GM12878 (cell line): ENCODE measurements at regions not wholly inside any gene's neighbourhood (a gene's known extent, or its start where the extent isn't known, plus 50 kb on each side); places are given as distances from the start of the nearest gene placed in this dataset.

ENCODE experiments used
- ATAC-seq: fragments of 200-7000 bp; cut with Tn5 transposase; 3 replicates; pipeline ENCODE4 v1.9.1; 2020; ENCODE audit warnings: mild to moderate bottlenecking, moderate library complexity
- BruUV-seq: library from RNA; stranded (reverse); fragments of 400-500 nt; replicated peaks from 2 replicates; lab custom pipeline; 2021; lab: Mats Ljungman, UMichigan
- CTCF ChIA-PET: fragments of 300-600 bp; sonication (Branson Sonifier 250); formaldehyde crosslinking; extraction: SDS; loops from one replicate; lab custom pipeline; 2021; ENCODE audit warnings: inconsistent platforms; lab: Yijun Ruan, JAX
- POLR2A ChIA-PET: fragments of 350-600 bp; formaldehyde crosslinking; extraction: SDS; loops from one replicate; lab custom pipeline; 2021; ENCODE audit warnings: inconsistent platforms; lab: Charles Lee
- RAD21 ChIA-PET: fragments of 300-600 bp; sonication (Branson Sonifier 250); formaldehyde crosslinking; loops from one replicate; lab custom pipeline; 2023; ENCODE audit warnings: antibody characterized with exemption; ENCODE audit not compliant: unreplicated experiment; lab: Charles Lee
- SMC1A ChIA-PET: fragments of 300-600 bp; sonication (Branson Sonifier 250); formaldehyde crosslinking; loops from one replicate; lab custom pipeline; 2023; ENCODE audit not compliant: unreplicated experiment, uncharacterized antibody; lab: Charles Lee
- DNase-seq: peaks from one replicate; pipeline ENCODE4 v3.0.0-alpha.2; 2011; ENCODE audit warnings: low read depth, low spot score
- FAIRE-seq: peaks from 3 replicates; lab custom pipeline; 2011; peaks lifted over from hg19 to GRCh38; lab: Jason Lieb, UNC
- H2AFZ ChIP-seq: 2 replicates; pipeline ENCODE4 v1.6.0; 2011; ENCODE audit warnings: low read depth, low read length, control low read depth; ENCODE audit not compliant: control insufficient read depth
- H3K27ac ChIP-seq: 2 replicates; pipeline ENCODE4 v1.5.1; 2011; ENCODE audit warnings: control low read depth; ENCODE audit not compliant: control insufficient read depth, insufficient read depth
- H3K27me3 ChIP-seq, 2 experiments: replicated peaks in 1 of 2; 2 replicates each; pipeline versions ENCODE4 v1.6.0 to v1.6.1; 2011; ENCODE audit warnings: low read length in 1 of 2; ENCODE audit not compliant: control insufficient read depth in 2 of 2, insufficient read depth in 2 of 2
- H3K36me3 ChIP-seq, 2 experiments: 2 replicates each; pipeline ENCODE4 v1.5.1; 2011; ENCODE audit warnings: low read length in 1 of 2; ENCODE audit not compliant: control insufficient read depth in 2 of 2, insufficient read depth in 2 of 2
- H3K4me1 ChIP-seq: 2 replicates; pipeline ENCODE4 v1.6.1; 2011; ENCODE audit warnings: mild to moderate bottlenecking, low read length, moderate library complexity, mixed read lengths; ENCODE audit not compliant: control insufficient read depth, insufficient read depth
- H3K4me2 ChIP-seq: 2 replicates; pipeline ENCODE4 v1.6.0; 2011; ENCODE audit warnings: control low read depth; ENCODE audit not compliant: control insufficient read depth, insufficient read depth
- H3K4me3 ChIP-seq: fragments of 200-600 bp; sonication (generic); 2 replicates; pipeline ENCODE4 v1.5.1; 2016
- H3K79me2 ChIP-seq: 2 replicates; pipeline ENCODE4 v1.6.0; 2011; ENCODE audit warnings: low read length; ENCODE audit not compliant: control insufficient read depth, insufficient read depth
- H3K9ac ChIP-seq: 2 replicates; pipeline ENCODE4 v1.8.0; 2011; ENCODE audit warnings: low read length, control low read depth, mixed read lengths; ENCODE audit not compliant: control insufficient read depth, insufficient read depth
- H3K9me3 ChIP-seq: replicated peaks from 3 replicates; pipeline ENCODE4 v1.5.1; 2011; ENCODE audit warnings: mild to moderate bottlenecking, low read length; ENCODE audit not compliant: control insufficient read depth, insufficient read depth
- H4K20me1 ChIP-seq: 2 replicates; pipeline ENCODE4 v1.6.0; 2011; ENCODE audit not compliant: control insufficient read depth, insufficient read depth
- BCL11A ChIP-seq: IDR thresholded peaks from 2 replicates; pipeline ENCODE4 v1.6.1; 2011; ENCODE audit warnings: low read depth, low read length
- BRCA1 ChIP-seq: IDR thresholded peaks from 2 replicates; pipeline ENCODE4 v1.6.1; 2011; ENCODE audit warnings: low read depth, low read length, improper control_type of control experiment
- CBX5 ChIP-seq: sonication (generic); IDR thresholded peaks from 2 replicates; pipeline ENCODE4 v1.6.1; 2016; ENCODE audit warnings: low read depth, moderate library complexity, mild to moderate bottlenecking, inconsistent platforms
- HDAC2 ChIP-seq: fragments of 200-600 bp; sonication (generic); IDR thresholded peaks from 2 replicates; pipeline ENCODE4 v1.6.1; 2017
- IKZF2 ChIP-seq, 2 experiments: fragments of 450-650 bp; IDR thresholded peaks; 2 replicates each; pipeline ENCODE4 v1.6.1; 2017; ENCODE audit warnings: mild to moderate bottlenecking in 2 of 2, moderate library complexity in 2 of 2
- MXI1 ChIP-seq: fragments of 150-350 bp; IDR thresholded peaks from 2 replicates; pipeline ENCODE4 v1.6.1; 2011; ENCODE audit warnings: low read depth, mild to moderate bottlenecking, inconsistent platforms, low read length, improper control_type of control experiment
- MYB ChIP-seq: fragments of 150-350 bp; IDR thresholded peaks from 2 replicates; pipeline ENCODE4 v1.6.1; 2014; ENCODE audit warnings: mild to moderate bottlenecking, low read depth, low read length, borderline replicate concordance
- NFXL1 ChIP-seq: fragments of 450-650 bp; IDR thresholded peaks from 2 replicates; pipeline ENCODE4 v1.6.1; 2017; ENCODE audit warnings: antibody characterized with exemption, mild to moderate bottlenecking, borderline replicate concordance
- POLR2A ChIP-seq: IDR thresholded peaks from 2 replicates; pipeline ENCODE4 v1.6.1; 2011; ENCODE audit warnings: low read depth, mild to moderate bottlenecking, low read length
- STAT3 ChIP-seq: IDR thresholded peaks from 2 replicates; pipeline ENCODE4 v1.6.1; 2011; ENCODE audit warnings: low read depth, low read length, improper control_type of control experiment
- WRNIP1 ChIP-seq: IDR thresholded peaks from 2 replicates; pipeline ENCODE4 v1.6.1; 2011; ENCODE audit warnings: low read depth, low read length, improper control_type of control experiment, borderline replicate concordance
- ZNF274 ChIP-seq: IDR thresholded peaks from one replicate; pipeline ENCODE4 v1.8.0; 2011; ENCODE audit not compliant: insufficient read length, insufficient read depth
- WGBS: methylation state at CpG from one replicate; pipeline ENCODE4 v1.1.6; 2016; ENCODE audit warnings: low lambda C conversion rate; ENCODE audit not compliant: insufficient replicate concordance, insufficient coverage; ENCODE audit errors: missing lambda C conversion rate; 5-methylcytosine and 5-hydroxymethylcytosine counted together
- in situ Hi-C: fragments of 300-500 bp; cut with MboI; formaldehyde crosslinking; loops from 9 replicates; pipeline ENCODE4 v1.14.3; 2018; ENCODE audit warnings: mixed read lengths
- intact Hi-C: fragments of 100-400 bp; cut with micrococcal nuclease; formaldehyde crosslinking; loops from one replicate; pipeline ENCODE4 v1.14.2; 2022; ENCODE audit not compliant: unreplicated experiment
- TF ChIP-seq, protein P1 (sequence below): fragments of 150-350 bp; IDR thresholded peaks from 2 replicates; pipeline ENCODE4 v1.6.1; 2014; ENCODE audit warnings: mild to moderate bottlenecking, low read depth, low read length
- TF ChIP-seq, protein P2 (sequence below): fragments of 450-650 bp; IDR thresholded peaks from 2 replicates; pipeline ENCODE4 v1.6.1; 2017; ENCODE audit warnings: mild to moderate bottlenecking, moderate library complexity
- TF ChIP-seq, protein P3 (sequence below): IDR thresholded peaks from 2 replicates; pipeline ENCODE4 v1.6.1; 2011; ENCODE audit warnings: low read depth, mild to moderate bottlenecking, low read length, moderate library complexity, borderline replicate concordance; ENCODE audit errors: extremely low read depth
- TF ChIP-seq, protein P4 (sequence below): IDR thresholded peaks from 2 replicates; pipeline ENCODE4 v1.6.1; 2012; ENCODE audit warnings: low read depth, low read length, improper control_type of control experiment

DNA sequence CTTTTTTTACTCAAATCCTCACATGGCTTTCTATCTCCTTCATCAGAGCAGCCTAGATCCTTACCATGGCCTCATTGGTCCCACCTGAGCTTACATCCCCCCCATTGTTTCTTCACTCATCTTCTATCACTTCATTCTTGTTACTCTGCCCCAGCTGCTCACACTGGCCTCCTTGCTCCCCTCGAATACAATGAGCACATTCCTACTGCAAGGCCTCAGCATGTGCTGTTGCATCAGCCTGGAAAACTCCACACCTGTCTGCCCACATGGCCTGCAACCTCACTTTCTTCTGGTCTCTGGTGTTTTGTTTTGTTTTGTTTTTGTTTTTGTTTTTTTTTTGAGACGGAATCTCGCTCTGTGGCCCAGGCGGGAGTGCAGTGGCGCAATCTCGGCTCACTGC, 212.6 kb downstream of the TBX18 start:
- Histone ChIP-seq H3K27ac (no peak overlapping the region), H4K20me1 (no peaks in the 10 kb centered on the region), H3K4me2 (no peak overlapping the region)
- RAD21 ChIA-PET, result no interaction called here
- no peak for FAIRE-seq
- intact Hi-C loops, result no loop called here
- TF ChIP-seq BRCA1 (no peak), ZNF274 (no peak), POLR2A (no peak), MYB (no peak), BCL11A (no peak), WRNIP1 (no peak), STAT3 (no peak), CBX5 (no peak), IKZF2 (IDR thresholded peaks at IDR 0.05) (no peak), HDAC2 (no peak), NFXL1 (no peak), MXI1 (no peak)
- TF ChIP-seq, protein P1, sequence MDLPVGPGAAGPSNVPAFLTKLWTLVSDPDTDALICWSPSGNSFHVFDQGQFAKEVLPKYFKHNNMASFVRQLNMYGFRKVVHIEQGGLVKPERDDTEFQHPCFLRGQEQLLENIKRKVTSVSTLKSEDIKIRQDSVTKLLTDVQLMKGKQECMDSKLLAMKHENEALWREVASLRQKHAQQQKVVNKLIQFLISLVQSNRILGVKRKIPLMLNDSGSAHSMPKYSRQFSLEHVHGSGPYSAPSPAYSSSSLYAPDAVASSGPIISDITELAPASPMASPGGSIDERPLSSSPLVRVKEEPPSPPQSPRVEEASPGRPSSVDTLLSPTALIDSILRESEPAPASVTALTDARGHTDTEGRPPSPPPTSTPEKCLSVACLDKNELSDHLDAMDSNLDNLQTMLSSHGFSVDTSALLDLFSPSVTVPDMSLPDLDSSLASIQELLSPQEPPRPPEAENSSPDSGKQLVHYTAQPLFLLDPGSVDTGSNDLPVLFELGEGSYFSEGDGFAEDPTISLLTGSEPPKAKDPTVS, result no peak
- TF ChIP-seq, protein P2, sequence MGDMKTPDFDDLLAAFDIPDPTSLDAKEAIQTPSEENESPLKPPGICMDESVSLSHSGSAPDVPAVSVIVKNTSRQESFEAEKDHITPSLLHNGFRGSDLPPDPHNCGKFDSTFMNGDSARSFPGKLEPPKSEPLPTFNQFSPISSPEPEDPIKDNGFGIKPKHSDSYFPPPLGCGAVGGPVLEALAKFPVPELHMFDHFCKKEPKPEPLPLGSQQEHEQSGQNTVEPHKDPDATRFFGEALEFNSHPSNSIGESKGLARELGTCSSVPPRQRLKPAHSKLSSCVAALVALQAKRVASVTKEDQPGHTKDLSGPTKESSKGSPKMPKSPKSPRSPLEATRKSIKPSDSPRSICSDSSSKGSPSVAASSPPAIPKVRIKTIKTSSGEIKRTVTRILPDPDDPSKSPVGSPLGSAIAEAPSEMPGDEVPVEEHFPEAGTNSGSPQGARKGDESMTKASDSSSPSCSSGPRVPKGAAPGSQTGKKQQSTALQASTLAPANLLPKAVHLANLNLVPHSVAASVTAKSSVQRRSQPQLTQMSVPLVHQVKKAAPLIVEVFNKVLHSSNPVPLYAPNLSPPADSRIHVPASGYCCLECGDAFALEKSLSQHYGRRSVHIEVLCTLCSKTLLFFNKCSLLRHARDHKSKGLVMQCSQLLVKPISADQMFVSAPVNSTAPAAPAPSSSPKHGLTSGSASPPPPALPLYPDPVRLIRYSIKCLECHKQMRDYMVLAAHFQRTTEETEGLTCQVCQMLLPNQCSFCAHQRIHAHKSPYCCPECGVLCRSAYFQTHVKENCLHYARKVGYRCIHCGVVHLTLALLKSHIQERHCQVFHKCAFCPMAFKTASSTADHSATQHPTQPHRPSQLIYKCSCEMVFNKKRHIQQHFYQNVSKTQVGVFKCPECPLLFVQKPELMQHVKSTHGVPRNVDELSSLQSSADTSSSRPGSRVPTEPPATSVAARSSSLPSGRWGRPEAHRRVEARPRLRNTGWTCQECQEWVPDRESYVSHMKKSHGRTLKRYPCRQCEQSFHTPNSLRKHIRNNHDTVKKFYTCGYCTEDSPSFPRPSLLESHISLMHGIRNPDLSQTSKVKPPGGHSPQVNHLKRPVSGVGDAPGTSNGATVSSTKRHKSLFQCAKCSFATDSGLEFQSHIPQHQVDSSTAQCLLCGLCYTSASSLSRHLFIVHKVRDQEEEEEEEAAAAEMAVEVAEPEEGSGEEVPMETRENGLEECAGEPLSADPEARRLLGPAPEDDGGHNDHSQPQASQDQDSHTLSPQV, result no peak
- TF ChIP-seq, protein P3, sequence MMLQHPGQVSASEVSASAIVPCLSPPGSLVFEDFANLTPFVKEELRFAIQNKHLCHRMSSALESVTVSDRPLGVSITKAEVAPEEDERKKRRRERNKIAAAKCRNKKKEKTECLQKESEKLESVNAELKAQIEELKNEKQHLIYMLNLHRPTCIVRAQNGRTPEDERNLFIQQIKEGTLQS, result no peak
- TF ChIP-seq, protein P4, sequence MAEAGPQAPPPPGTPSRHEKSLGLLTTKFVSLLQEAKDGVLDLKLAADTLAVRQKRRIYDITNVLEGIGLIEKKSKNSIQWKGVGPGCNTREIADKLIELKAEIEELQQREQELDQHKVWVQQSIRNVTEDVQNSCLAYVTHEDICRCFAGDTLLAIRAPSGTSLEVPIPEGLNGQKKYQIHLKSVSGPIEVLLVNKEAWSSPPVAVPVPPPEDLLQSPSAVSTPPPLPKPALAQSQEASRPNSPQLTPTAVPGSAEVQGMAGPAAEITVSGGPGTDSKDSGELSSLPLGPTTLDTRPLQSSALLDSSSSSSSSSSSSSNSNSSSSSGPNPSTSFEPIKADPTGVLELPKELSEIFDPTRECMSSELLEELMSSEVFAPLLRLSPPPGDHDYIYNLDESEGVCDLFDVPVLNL, result no peak
- TF ChIP-seq, all 136 proteins: peak for 0
- Histone ChIP-seq H3K9ac (no peak overlapping the region), H3K4me3 (no peak overlapping the region), H3K36me3 (no peaks in the 10 kb centered on the region), H3K79me2 (no peaks in the 10 kb centered on the region), H3K9me3 (no peaks in the 10 kb centered on the region), H2AFZ (no peak overlapping the region), H3K4me1 (no peaks in the 10 kb centered on the region), H3K27me3 (no peaks in the 10 kb centered on the region)
- 25% methylated on average over 1 of the region's 6 CpGs for whole genome bisulfite sequencing
- no TSS peak for BruUV-seq
- ATAC-seq (no peak), DNase-seq (no peak)
- CTCF ChIA-PET, result no interaction called here
- SMC1A ChIA-PET, result no interaction called here
- POLR2A ChIA-PET, result no interaction called here
- in situ Hi-C loops, result no loop called here
